OCI-LY3 (cell line): ENCODE measurements at regions not wholly inside any gene's neighbourhood (a gene's known extent, or its start where the extent isn't known, plus 50 kb on each side); places are given as distances from the start of the nearest gene placed in this dataset.

Experiments used
- H2AFZ ChIP-seq: fragments of 200-600, 300-600 bp; shearing (Covaris generic); 2 replicates; pipeline ENCODE4 v1.6.0; 2014; ENCODE audit warnings: antibody characterized with exemption, low read depth, low read length
- H3K27ac ChIP-seq: fragments of 200-600, 300-600 bp; sonication (generic); 2 replicates; pipeline ENCODE4 v1.5.1; 2014; ENCODE audit warnings: mild to moderate bottlenecking, low read length, moderate library complexity, mixed read lengths
- H3K27me3 ChIP-seq: fragments of 200-600, 300-600 bp; sonication (generic); 2 replicates; pipeline ENCODE4 v1.6.1; 2014; ENCODE audit warnings: low read depth, low read length, mixed read lengths
- H3K36me3 ChIP-seq: fragments of 200-600, 300-600 bp; sonication (generic); replicated peaks from 2 replicates; pipeline ENCODE3; 2014; ENCODE audit warnings: low read depth, low read length, mixed read lengths
- H3K4me1 ChIP-seq: fragments of 300-600, 200-600 bp; sonication (generic); 2 replicates; pipeline ENCODE4 v1.6.1; 2014; ENCODE audit warnings: low read length, mixed read lengths
- H3K4me2 ChIP-seq: fragments of 200-600, 300-600 bp; sonication (generic); 2 replicates; pipeline ENCODE4 v1.6.1; 2014; ENCODE audit warnings: low read length, mixed read lengths
- H3K4me3 ChIP-seq: fragments of 300-600, 200-600 bp; sonication (generic); 2 replicates; pipeline ENCODE4 v1.5.1; 2014; ENCODE audit warnings: antibody characterized with exemption, mild to moderate bottlenecking, low read length, moderate library complexity
- H3K79me2 ChIP-seq: fragments of 300-600, 200-600 bp; shearing (Covaris generic); 2 replicates; pipeline ENCODE4 v1.6.1; 2014; ENCODE audit warnings: mild to moderate bottlenecking, low read length, mixed read lengths
- H3K9ac ChIP-seq: fragments of 300-600, 200-600 bp; shearing (Covaris generic); 2 replicates; pipeline ENCODE4 v1.6.0; 2014; ENCODE audit warnings: mild to moderate bottlenecking, low read length, moderate library complexity
- H3K9me3 ChIP-seq: fragments of 200-600, 300-600 bp; shearing (Covaris generic); 2 replicates; pipeline ENCODE4 v1.6.1; 2014; ENCODE audit warnings: low read length, mixed read lengths; ENCODE audit not compliant: insufficient read depth
- H4K20me1 ChIP-seq: fragments of 200-600, 300-600 bp; sonication (generic); 2 replicates; pipeline ENCODE4 v1.6.1; 2016; ENCODE audit warnings: low read length, mixed read lengths; ENCODE audit not compliant: insufficient read depth
- CTCF ChIP-seq: fragments of 200-600, 300-600 bp; sonication (generic); IDR thresholded peaks from 2 replicates; pipeline ENCODE4 v1.5.1; 2014; ENCODE audit warnings: antibody characterized with exemption, low read length, low read depth
- EZH2phosphoT487 ChIP-seq: fragments of 200-600 bp; shearing (Covaris generic); IDR thresholded peaks from 2 replicates; pipeline ENCODE4 v1.6.1; 2018; ENCODE audit warnings: antibody characterized with exemption, mixed run types, low read depth

GRCh38 chr2:8525582-8526402, 156.1 kb upstream of the ID2 start:
- peaks cover 81% of the 10 kb centered on the region for H3K4me1 ChIP-seq
- H3K36me3 ChIP-seq, result no peaks in the 10 kb centered on the region
- H3K4me2 ChIP-seq, result peak overlapping the region; percentile 64
- no peaks in the 10 kb centered on the region for H3K79me2 ChIP-seq
- TF ChIP-seq CTCF (peak; percentile 47; the same call in 1 of the 2 replicates), EZH2phosphoT487 (no peak)
- no peaks in the 10 kb centered on the region for H3K27me3 ChIP-seq
- peak overlapping the region; percentile 30 for H3K4me3 ChIP-seq
- H3K9ac ChIP-seq, result peak overlapping the region; percentile 67
- H3K27ac ChIP-seq, result peak overlapping the region; percentile 90
- no peaks in the 10 kb centered on the region for H4K20me1 ChIP-seq
- no peak overlapping the region for H2AFZ ChIP-seq
- no peaks in the 10 kb centered on the region for H3K9me3 ChIP-seq

- no peaks in the 10 kb centered on the region for H4K20me1 ChIP-seq
- TF ChIP-seq EZH2phosphoT487 (no peak), CTCF (no peak)
- H3K9ac ChIP-seq, result peak overlapping the region; percentile 67
- H3K4me3 ChIP-seq, result peak overlapping the region; percentile 30
- peaks cover 75% of the 10 kb centered on the region for H3K4me1 ChIP-seq
- H3K9me3 ChIP-seq, result peaks cover 3% of the 10 kb centered on the region; the same call in 1 of the 2 replicates
- no peak overlapping the region for H2AFZ ChIP-seq
- peak overlapping the region; percentile 90 for H3K27ac ChIP-seq
- H3K4me2 ChIP-seq, result peak overlapping the region; percentile 64
- no peaks in the 10 kb centered on the region for H3K79me2 ChIP-seq
- H3K27me3 ChIP-seq, result no peaks in the 10 kb centered on the region
- no peaks in the 10 kb centered on the region for H3K36me3 ChIP-seq
Measured at GRCh38 chr2:8526403-8526696, 155.5 kb upstream of the ID2 start.

GRCh38 chr2:8527031-8527430, 154.8 kb upstream of the ID2 start:
- Histone ChIP-seq H2AFZ (no peak overlapping the region), H3K9ac (peak overlapping the region; percentile 67), H3K9me3 (peaks cover 10% of the 10 kb centered on the region), H3K36me3 (peaks cover 4% of the 10 kb centered on the region), H3K4me2 (peak overlapping the region; percentile 64), H3K4me3 (no peak overlapping the region; the same call in 1 of the 2 replicates), H3K4me1 (peaks cover 69% of the 10 kb centered on the region), H3K27ac (peak overlapping the region; percentile 90), H3K79me2 (no peaks in the 10 kb centered on the region), H3K27me3 (no peaks in the 10 kb centered on the region), H4K20me1 (no peaks in the 10 kb centered on the region)
- TF ChIP-seq CTCF (no peak), EZH2phosphoT487 (no peak)

DNA sequence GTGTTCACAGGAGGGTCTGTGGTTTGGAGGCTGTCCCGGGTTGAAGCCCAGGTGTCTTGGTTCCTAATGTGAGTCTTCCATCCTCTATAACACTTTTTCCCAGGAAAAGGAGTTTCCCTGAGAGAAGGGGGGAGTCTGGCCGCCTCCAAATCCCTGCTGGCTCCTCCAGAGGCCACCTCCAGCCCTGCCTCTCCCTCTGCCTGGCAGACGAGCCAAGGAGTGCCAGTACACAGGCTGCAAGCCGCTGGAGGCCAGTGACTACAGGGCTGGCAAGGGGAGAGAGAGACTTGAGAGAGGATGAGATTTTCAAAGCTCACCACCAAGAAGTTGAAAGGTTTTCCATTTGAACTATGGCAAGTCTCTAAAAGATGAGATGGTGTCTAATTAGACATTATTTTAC, 154.2 kb upstream of the ID2 start:
- H3K79me2 ChIP-seq, result no peaks in the 10 kb centered on the region
- no peak for TF ChIP-seq EZH2phosphoT487
- no peak for TF ChIP-seq CTCF
- H3K27me3 ChIP-seq, result no peaks in the 10 kb centered on the region
- H3K4me1 ChIP-seq, result peaks cover 62% of the 10 kb centered on the region
- peaks cover 11% of the 10 kb centered on the region for H3K9me3 ChIP-seq
- no peak overlapping the region for H2AFZ ChIP-seq
- H3K4me2 ChIP-seq, result peak overlapping the region; percentile 64
- H3K27ac ChIP-seq, result peak overlapping the region; percentile 90
- peaks cover 8% of the 10 kb centered on the region for H3K36me3 ChIP-seq
- no peak overlapping the region for H3K4me3 ChIP-seq
- H3K9ac ChIP-seq, result peak overlapping the region; percentile 67; the same call in 1 of the 2 replicates
- H4K20me1 ChIP-seq, result no peaks in the 10 kb centered on the region
